ENCODE measurements at regions not wholly inside any gene's neighbourhood (a gene's known extent, or its start where the extent isn't known, plus 50 kb on each side); places are given as distances from the start of the nearest gene placed in this dataset.

- no peak for TF ChIP-seq EZH2 (IDR thresholded peaks at IDR 0.05; ENCODE audit: low read length, missing control alignments)
- TF ChIP-seq CTCF (conservative IDR thresholded peaks at IDR 0.05 in 1 of 2, IDR thresholded peaks at IDR 0.05 in 1 of 2; ENCODE audit: low read depth in 1 of 2, low read length in 2 of 2), result no peak
These were observed 93.6 kb upstream of the COL8A1 start for GRCh38 chr3:99544786-99545281.
